Spleen (tissue), 11 donors: ENCODE measurements at regions not wholly inside any gene's neighbourhood (a gene's known extent, or its start where the extent isn't known, plus 50 kb on each side); places are given as distances from the start of the nearest gene placed in this dataset.

Source experiments
- DNase-seq: peaks from one replicate; pipeline ENCODE4 v3.0.0-alpha.2; 2020
- H3K27ac ChIP-seq, 8 donors: fragments of 200-600 bp; sonication (generic) in 7 of 8; 1 replicate in 4 of 8; 2 replicates in 4 of 8; pipeline versions ENCODE4 v1.5.0 to v1.8.0; 2016 to 2021; ENCODE audit warnings: inconsistent platforms in 4 of 8, mild to moderate bottlenecking in 4 of 8, moderate library complexity in 1 of 8
- H3K27me3 ChIP-seq, 7 donors: fragments of 200-600 bp; sonication (generic) in 6 of 7; replicated peaks in 1 of 7; 1 replicate in 4 of 7; 2 replicates in 3 of 7; pipeline versions ENCODE4 v1.5.0 to v1.8.0; 2016 to 2021; ENCODE audit warnings: inconsistent platforms in 3 of 7, mild to moderate bottlenecking in 1 of 7
- H3K36me3 ChIP-seq, 6 donors: fragments of 200-600 bp; sonication (generic) in 5 of 6; 1 replicate in 4 of 6; 2 replicates in 2 of 6; pipeline versions ENCODE4 v1.5.0 to v1.8.0; 2016 to 2021; ENCODE audit warnings: inconsistent platforms in 2 of 6
- H3K4me1 ChIP-seq, 6 donors: fragments of 200-600 bp; sonication (generic) in 5 of 6; 1 replicate in 3 of 6; 2 replicates in 3 of 6; pipeline versions ENCODE4 v1.5.0 to v1.8.0; 2016 to 2021; ENCODE audit warnings: inconsistent platforms in 3 of 6
- H3K4me3 ChIP-seq, 8 donors: fragments of 200-600 bp; sonication (generic) in 7 of 8; 1 replicate in 4 of 8; 2 replicates in 4 of 8; pipeline versions ENCODE4 v1.5.0 to v1.8.0; 2016 to 2021; ENCODE audit warnings: inconsistent platforms in 4 of 8, mild to moderate bottlenecking in 4 of 8, moderate library complexity in 2 of 8
- H3K9me3 ChIP-seq, 8 donors: fragments of 200-600 bp; sonication (generic) in 7 of 8; 1 replicate in 4 of 8; 2 replicates in 4 of 8; pipeline versions ENCODE4 v1.5.0 to v1.8.0; 2016 to 2021; ENCODE audit warnings: inconsistent platforms in 4 of 8
- POLR2A ChIP-seq, 3 donors: fragments of 450-650 bp; IDR thresholded peaks; one replicate each; pipeline ENCODE4 v1.5.1; 2017; ENCODE audit warnings: antibody characterized with exemption in 3 of 3, mild to moderate bottlenecking in 1 of 3
- POLR2AphosphoS5 ChIP-seq, 3 donors: sonication (generic); formaldehyde crosslinking; IDR thresholded peaks; one replicate each; pipeline ENCODE4 v1.5.1; 2017; ENCODE audit warnings: antibody characterized with exemption in 3 of 3
- WGBS, 5 donors: extraction: QIAGEN DNeasy Blood & Tissue Kit in 3 of 5; methylation state at CpG; one replicate each; pipeline versions ENCODE4 v1.1.5 to v1.1.7; 2013 to 2018; 5-methylcytosine and 5-hydroxymethylcytosine counted together
- intact Hi-C: fragments of 100-400 bp; cut with DNase I; formaldehyde crosslinking; loops from one replicate; pipeline ENCODE4 v1.15.0; 2023; ENCODE audit warnings: low total_unique reads
- TF ChIP-seq, protein P1 (sequence below), 11 experiments: fragments of 200-600 bp in 7 of 11; fragments of 450-650 bp in 4 of 11; sonication (generic) in 4 of 11; IDR thresholded peaks in 8 of 11; conservative IDR thresholded peaks in 3 of 11; 1 replicate in 7 of 11; 2 replicates in 4 of 11; pipeline versions ENCODE4 v1.4.0 to v1.8.0; 2016 to 2021; ENCODE audit warnings: antibody characterized with exemption in 11 of 11, inconsistent platforms in 4 of 11, mild to moderate bottlenecking in 1 of 11
- donor health status: healthy with polysubstance abuse.
- donor health status: DM: no; HTN: no; CAD: no; lungs with moderate emphysema.
- donor health status: DM: no; HTN: no; CAD: no.
- donor health status: Bipolar disorder and iron deficiency.
- donor health status: healthy.
- donor health status: DM: no; HTN: no; CAD: no.
- donor health status: DM: yes; HTN: yes; CAD: no.

DNA sequence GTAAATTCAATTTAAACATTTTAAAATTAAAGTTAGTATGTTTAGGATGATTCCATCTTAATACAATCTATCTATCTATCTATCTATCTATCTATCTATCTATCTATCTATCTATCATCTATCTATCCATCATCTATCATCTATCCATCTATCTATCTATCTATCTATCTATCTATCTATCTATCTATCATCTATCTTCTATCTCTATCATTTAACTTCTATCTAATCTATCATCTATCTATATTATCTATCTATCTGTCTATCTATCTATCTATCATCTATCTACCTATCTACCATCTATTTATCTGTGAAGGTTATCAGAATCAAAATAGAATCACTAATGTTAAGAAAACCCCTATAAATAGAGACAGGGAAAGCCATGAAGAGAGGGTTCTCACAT is 78.3 kb downstream of the RAMP3 start:
- intact Hi-C loops, result no loop called here
- peaks cover 0 to 22% (median 0%) of the 10 kb centered on the region in 7 donors for H3K27me3 ChIP-seq
- peaks cover 0 to 12% (median 4%) of the 10 kb centered on the region in 6 donors for H3K4me1 ChIP-seq
- no peaks in the 10 kb centered on the region for H3K36me3 ChIP-seq
- no peak for DNase-seq
- H3K4me3 ChIP-seq, result no peak overlapping the region
- H3K27ac ChIP-seq, result no peak overlapping the region
- H3K9me3 ChIP-seq, result no peaks in the 10 kb centered on the region
- TF ChIP-seq, protein P1, sequence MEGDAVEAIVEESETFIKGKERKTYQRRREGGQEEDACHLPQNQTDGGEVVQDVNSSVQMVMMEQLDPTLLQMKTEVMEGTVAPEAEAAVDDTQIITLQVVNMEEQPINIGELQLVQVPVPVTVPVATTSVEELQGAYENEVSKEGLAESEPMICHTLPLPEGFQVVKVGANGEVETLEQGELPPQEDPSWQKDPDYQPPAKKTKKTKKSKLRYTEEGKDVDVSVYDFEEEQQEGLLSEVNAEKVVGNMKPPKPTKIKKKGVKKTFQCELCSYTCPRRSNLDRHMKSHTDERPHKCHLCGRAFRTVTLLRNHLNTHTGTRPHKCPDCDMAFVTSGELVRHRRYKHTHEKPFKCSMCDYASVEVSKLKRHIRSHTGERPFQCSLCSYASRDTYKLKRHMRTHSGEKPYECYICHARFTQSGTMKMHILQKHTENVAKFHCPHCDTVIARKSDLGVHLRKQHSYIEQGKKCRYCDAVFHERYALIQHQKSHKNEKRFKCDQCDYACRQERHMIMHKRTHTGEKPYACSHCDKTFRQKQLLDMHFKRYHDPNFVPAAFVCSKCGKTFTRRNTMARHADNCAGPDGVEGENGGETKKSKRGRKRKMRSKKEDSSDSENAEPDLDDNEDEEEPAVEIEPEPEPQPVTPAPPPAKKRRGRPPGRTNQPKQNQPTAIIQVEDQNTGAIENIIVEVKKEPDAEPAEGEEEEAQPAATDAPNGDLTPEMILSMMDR (IDR thresholded peaks at IDR 0.05 in 8 of 11, conservative IDR thresholded peaks at IDR 0.05 in 3 of 11), result no peak
- TF ChIP-seq POLR2A (IDR thresholded peaks at IDR 0.05), result no peak

GRCh38 chr7:45236666-45237065 is 79.1 kb downstream of the RAMP3 start:
- Histone ChIP-seq H3K36me3 (no peaks in the 10 kb centered on the region), H3K4me3 (no peak overlapping the region), H3K27me3 (peaks cover 0 to 25% (median 0%) of the 10 kb centered on the region in 7 donors), H3K27ac (no peak overlapping the region), H3K9me3 (no peaks in the 10 kb centered on the region), H3K4me1 (peaks cover 0 to 19% (median 6%) of the 10 kb centered on the region in 6 donors)
- WGBS, 5 donors, result 42 to 75% (median 51%) methylated on average over 1 of the region's 1 CpG
- DNase-seq, result no peak
- TF ChIP-seq, protein P1 (IDR thresholded peaks at IDR 0.05 in 8 of 11, conservative IDR thresholded peaks at IDR 0.05 in 3 of 11), result no peak
- TF ChIP-seq POLR2AphosphoS5 (IDR thresholded peaks at IDR 0.05) (no peak), POLR2A (IDR thresholded peaks at IDR 0.05) (no peak)
- intact Hi-C loops, result no loop called here

DNA sequence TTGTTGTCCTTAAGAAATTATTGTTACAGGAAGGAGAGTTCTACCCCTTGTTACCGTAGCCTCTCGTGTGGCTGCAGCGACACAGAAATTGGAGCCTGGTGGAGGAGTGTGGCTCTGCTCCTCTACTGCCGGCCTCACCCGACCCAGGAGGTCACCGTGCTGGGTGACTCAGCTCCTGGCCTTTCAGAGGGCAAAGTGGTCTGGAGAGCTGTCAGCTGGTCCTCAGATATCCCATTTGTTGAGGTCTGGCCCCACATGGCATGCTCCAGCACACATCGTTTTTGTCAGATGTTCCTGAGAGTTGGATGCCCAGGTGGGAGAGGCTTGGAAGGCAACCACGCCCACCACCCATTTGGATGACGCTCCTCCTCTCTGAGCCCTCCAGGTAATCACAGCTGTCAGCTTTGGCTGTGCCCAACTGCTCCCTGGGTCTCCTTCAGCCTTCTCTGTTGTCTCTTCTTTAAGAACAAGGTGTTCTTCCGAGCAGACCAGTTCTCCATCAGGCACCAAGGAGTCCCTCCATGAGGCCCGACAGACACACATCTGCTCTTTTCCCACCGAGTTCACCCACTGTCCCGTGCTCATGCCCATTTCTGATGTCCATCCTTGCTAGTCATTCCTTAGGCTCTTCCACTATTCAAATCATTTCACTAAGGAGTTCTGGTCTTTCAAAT is 80.3 kb downstream of the RAMP3 start:
- TF ChIP-seq, protein P1 (IDR thresholded peaks at IDR 0.05 in 8 of 11, conservative IDR thresholded peaks at IDR 0.05 in 3 of 11), result no peak
- no peak for TF ChIP-seq POLR2A (IDR thresholded peaks at IDR 0.05)
- Histone ChIP-seq H3K4me3 (no peak overlapping the region), H3K4me1 (peaks cover 0 to 22% (median 6%) of the 10 kb centered on the region in 6 donors), H3K36me3 (no peaks in the 10 kb centered on the region), H3K27me3 (peaks cover 0 to 27% (median 0%) of the 10 kb centered on the region in 7 donors), H3K27ac (peak overlapping the region in 6 of 8 donors; percentile 6 to 54 (median 38)), H3K9me3 (no peaks in the 10 kb centered on the region)
- intact Hi-C loops, result no loop called here
- WGBS, 5 donors, result 64 to 77% (median 69%) methylated on average over 13 of the region's 13 CpGs
- DNase-seq, result no peak

GRCh38 chr7:45238806-45239205 is 81.2 kb downstream of the RAMP3 start:
- peaks cover 0 to 19% (median 6%) of the 10 kb centered on the region in 6 donors for H3K4me1 ChIP-seq
- peaks cover 0 to 27% (median 0%) of the 10 kb centered on the region in 7 donors for H3K27me3 ChIP-seq
- WGBS, 5 donors, result 75 to 88% (median 83%) methylated on average over 5 of the region's 5 CpGs
- intact Hi-C loops, result no loop called here
- TF ChIP-seq, protein P1 (IDR thresholded peaks at IDR 0.05 in 8 of 11, conservative IDR thresholded peaks at IDR 0.05 in 3 of 11), result no peak
- TF ChIP-seq POLR2A (IDR thresholded peaks at IDR 0.05) (no peak), POLR2AphosphoS5 (IDR thresholded peaks at IDR 0.05) (no peak)
- no peaks in the 10 kb centered on the region for H3K36me3 ChIP-seq
- no peak for DNase-seq
- H3K9me3 ChIP-seq, result no peaks in the 10 kb centered on the region
- peak overlapping the region in 1 of 8 donors; percentile 72 for H3K27ac ChIP-seq
- no peak overlapping the region for H3K4me3 ChIP-seq
